Activated CD4-positive, CD25-positive, alpha-beta regulatory T cell treated with anti-CD3 and anti-CD28 coated beads, Interleukin-2, amount 50 U/mL, for 72 hours (primary cell): ENCODE measurements at regions not wholly inside any gene's neighbourhood (a gene's known extent, or its start where the extent isn't known, plus 50 kb on each side); places are given as distances from the start of the nearest gene placed in this dataset.
"Not testable (repeated sequence)": the region's sequence is repeated elsewhere in the genome, so short reads cannot be mapped to it uniquely, and the experiment has no call there.

Experiments used
- DNase-seq: peaks from one replicate; pipeline ENCODE4 v3.0.0; 2021

DNA sequence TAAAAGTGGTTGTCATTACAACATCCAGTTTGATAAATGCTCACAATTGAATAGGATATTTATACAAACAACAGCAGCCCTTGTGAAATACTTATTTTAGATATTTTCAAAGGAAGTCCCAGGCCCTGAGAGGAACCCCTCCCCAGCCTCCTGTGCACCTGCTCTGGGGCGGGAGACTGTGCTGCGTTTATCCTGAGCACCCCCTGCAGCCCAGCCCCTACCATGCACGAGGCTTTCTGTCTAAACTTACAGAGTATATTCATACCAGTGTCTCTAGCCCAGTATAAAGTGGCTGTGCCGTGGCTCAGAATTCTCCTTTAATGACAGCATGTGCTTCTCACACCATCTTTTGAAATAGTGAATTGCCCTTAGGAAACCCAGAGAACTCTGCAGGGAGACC is 1084.3 kb downstream of the TMEM121 start:
- no peak for DNase-seq

- DNase-seq = no peak
Measured at GRCh38 chr14:106613256-106613655, 1086.9 kb downstream of the TMEM121 start.

- peak; percentile 81 for DNase-seq
Measured at GRCh38 chr14:106618471-106618951, 1092.1 kb downstream of the TMEM121 start.

GRCh38 chr14:106619606-106620005 is 1093.2 kb downstream of the TMEM121 start:
- no peak for DNase-seq

DNA sequence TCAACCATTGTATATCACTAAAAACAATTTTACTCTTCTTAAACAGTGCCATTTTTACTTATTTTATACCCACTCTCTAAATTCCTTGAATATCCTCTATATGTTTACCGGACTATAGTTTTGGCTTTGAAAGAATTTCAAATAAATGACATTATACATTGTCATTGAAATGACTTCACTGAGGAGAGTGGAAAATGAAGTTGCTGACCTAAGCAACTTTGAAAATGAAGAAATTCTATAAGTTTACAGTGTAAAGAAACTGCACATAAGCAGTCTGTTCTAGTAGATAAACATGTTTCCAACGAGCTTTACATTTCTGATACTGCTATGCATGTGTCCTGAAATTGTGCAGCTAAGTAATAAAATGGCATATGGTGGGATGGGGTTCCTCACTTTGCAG is 1094.0 kb downstream of the TMEM121 start:
- no peak for DNase-seq

GRCh38 chr14:106622200-106622745 is 1095.9 kb downstream of the TMEM121 start:
- DNase-seq = no peak

DNA sequence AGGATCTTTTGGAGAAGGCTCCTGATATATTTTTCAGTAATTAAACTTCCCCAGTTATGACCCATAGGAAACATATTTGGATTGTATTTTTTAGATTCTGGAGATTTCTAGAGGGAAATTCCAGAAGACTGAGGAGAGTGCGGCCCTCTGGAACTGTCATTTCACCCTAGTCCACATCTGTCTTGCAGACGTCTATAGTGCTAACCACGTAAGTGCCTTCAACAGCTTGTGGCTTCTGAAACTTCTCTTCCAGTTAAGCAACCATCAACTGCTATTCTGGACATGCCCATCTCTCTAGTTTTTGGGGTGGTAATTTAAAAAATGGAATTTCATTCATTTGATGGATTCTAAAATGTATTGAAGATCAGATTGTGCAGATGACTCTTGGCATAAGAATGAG is 1098.8 kb downstream of the TMEM121 start:
- DNase-seq = no peak

GRCh38 chr14:106626469-106626868 is 1100.1 kb downstream of the TMEM121 start:
- not testable (repeated sequence) for DNase-seq

- DNase-seq = peak; percentile 68
Measured at GRCh38 chr14:106626942-106627588, 1100.7 kb downstream of the TMEM121 start.

- no peak for DNase-seq
Measured at GRCh38 chr14:106631879-106632278, 1105.5 kb downstream of the TMEM121 start.

GRCh38 chr14:106633721-106634120 is 1107.3 kb downstream of the TMEM121 start:
- no peak for DNase-seq

- DNase-seq = no peak
Measured at GRCh38 chr14:106635569-106635968, 1109.2 kb downstream of the TMEM121 start.

- peak; percentile 63 for DNase-seq
Measured at GRCh38 chr14:106638786-106639452, 1112.5 kb downstream of the TMEM121 start.

DNA sequence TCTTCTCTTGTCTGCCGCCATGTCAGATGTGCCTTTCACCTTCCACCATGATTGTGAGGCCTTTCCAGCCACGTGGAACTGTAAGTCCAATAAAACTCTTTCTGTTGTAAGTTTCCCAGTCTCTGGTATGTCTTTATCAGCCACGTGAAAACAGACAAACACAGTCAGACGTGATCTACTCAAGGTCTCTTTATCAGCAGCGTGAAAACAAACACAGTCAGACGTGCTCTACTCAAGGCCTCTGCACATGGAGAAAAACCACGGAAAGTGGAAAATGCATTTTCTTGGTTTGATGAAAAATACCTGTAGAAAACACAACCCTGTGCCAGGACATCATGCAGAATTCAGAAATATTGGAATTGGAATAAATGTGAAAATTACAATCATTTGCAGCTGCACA is 1115.7 kb downstream of the TMEM121 start:
- DNase-seq = no peak

DNA sequence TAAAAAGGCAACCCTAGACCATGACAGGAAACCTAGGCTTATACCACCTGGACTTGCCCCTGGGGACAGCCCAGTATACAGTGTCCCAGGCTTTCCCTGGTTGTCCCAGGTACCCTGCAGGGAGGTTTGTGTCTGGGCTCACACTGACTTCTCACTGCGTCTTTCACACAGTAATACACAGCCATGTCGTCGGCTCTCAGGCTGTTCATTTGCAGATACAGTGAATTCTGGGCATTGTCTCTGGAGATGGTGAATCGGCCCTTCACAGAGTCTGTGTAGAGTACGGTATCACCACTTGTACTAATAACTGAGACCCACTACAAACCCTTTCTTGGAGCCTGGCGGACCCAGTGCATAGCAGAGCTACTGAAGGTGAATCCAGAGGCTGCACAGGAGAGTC is 1116.6 kb downstream of the TMEM121 start:
- DNase-seq = not testable (repeated sequence)

DNA sequence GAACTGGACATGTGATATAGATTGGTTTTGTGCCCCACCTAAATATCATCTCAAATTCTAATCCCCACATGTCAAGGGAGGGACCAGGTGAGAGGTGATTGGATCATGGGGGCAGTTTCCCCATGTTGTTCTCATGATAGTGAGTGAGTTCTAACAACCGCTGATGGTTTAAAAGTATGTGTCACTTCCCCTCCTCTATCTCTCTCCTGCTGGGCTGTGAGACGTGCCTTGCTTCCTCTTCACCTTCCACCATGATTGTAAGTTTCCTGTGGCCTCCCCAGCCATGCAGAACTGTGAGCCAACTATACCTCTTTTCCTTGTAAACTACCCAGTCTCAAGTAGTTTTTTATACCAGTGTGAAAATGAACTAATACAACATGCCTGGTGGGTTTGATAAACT is 1122.5 kb downstream of the TMEM121 start:
- not testable (repeated sequence) for DNase-seq

GRCh38 chr14:106651016-106651415 is 1124.6 kb downstream of the TMEM121 start:
- no peak for DNase-seq

- no peak for DNase-seq
Measured at GRCh38 chr14:106652494-106652893, 1126.1 kb downstream of the TMEM121 start.

DNA sequence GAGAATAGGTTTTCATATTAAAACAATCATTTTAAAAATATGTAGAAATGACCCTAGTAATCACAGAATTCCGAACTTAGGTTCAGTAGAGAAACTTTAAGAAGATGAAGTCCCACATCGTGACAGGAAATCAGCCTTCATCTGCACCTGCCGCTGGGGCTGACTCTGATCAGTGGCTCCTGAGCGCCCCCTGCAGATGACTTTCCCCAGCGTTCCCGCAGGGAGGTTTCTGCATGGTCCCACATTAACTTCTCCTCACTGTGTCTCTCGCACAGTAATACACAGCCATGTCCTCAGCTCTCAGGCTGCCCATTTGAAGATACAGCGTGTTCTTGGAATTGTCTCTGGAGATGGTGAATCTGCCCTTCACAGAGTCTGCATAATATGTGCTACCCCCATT is 1131.1 kb downstream of the TMEM121 start:
- DNase-seq = peak; percentile 69

DNA sequence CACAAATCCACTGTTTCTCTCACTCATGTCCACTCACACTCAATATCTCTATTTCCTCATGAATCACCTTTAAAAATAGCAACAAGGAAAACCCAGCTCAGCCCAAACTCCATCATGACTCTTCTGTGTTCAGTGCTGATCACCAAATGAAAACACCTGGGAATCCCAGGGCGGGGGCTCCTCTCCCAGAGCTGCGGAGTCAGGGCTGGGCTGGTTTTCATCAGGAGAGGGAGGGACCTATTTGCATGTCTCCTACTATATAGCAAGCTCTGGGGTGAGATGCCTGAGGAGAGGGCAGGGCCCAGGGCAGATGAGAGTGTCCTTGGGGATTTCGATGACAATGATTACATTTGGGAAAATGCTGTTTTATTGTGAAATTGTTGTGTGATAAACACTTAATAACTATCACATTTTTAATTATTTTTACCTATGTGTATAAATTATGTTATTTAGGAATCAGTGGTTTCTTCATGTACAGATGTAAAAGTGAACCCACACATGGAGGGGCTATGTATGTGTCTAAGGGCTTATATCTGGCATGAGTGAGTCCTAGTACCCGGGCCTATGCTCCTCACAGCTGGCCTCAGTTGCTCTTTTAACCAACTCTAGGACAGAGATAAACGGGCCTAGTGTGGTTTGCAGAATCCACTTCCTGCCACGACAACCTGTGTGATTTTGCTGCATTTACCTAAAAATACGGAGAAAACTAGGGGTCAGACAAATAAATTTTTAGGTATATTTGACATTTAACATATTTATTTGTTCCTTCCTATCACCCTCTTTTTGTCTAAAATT is 1131.9 kb downstream of the TMEM121 start:
- not testable (repeated sequence) for DNase-seq

DNA sequence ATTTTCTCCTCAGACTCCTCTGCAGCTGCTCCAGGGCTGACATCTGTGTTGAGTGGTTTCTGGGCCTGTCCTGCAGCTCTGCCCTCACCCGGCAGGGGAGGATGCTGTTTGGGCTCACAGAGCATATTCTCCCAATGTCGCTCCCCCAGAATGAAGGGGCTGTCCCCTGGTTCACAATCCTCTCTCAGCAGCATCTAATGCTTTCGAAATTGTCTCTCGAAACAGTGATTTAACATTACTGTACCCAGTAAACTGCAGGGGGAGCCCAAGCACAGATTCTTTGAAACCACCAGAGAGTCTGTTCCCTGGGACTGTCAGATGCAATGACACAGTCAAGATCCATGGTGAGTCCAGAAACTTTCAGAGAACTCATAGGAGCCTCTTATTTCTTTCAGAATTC is 1135.2 kb downstream of the TMEM121 start:
- not testable (repeated sequence) for DNase-seq

DNA sequence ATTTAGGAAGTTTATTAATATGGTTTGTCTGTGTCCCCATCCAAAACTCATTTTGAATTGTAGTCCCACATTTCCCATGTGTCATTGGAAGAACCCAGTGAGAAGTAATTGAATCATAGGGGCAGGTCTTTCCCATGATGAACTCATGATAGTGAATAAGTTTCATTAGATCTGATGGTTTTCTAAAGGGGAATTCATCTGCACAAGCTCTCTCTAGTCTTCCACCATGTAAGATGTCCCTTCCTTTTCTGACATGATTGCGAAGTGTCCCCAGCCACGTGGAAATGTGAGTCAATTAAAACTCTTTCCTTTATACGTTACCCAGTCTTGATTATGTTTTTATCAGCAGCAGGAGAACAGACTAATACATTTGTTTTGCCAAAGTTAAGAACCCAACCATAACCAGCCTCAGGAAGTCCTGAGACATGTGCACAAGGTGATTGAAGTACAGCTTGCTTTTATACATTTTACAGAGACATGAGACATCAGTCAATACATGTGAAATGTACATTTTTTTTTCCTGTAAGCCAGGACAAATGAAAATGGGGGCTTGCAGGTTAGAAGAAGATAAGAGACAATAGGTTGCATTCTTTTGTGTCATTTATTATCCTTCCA is 1136.7 kb downstream of the TMEM121 start:
- no peak for DNase-seq
